Ishikawa (cell line): ENCODE measurements at regions not wholly inside any gene's neighbourhood (a gene's known extent, or its start where the extent isn't known, plus 50 kb on each side); places are given as distances from the start of the nearest gene placed in this dataset.

ENCODE experiments used
- CEBPB ChIP-seq: IDR thresholded peaks from 2 replicates; pipeline ENCODE4 v1.6.1; 2012
- CREB1 ChIP-seq: IDR thresholded peaks from 2 replicates; pipeline ENCODE4 v1.6.1; 2012; ENCODE audit warnings: low read depth
- EGR1 ChIP-seq: IDR thresholded peaks from 2 replicates; pipeline ENCODE4 v1.6.1; 2012
- EP300 ChIP-seq: IDR thresholded peaks from 2 replicates; pipeline ENCODE4 v1.6.1; 2012; ENCODE audit warnings: borderline replicate concordance
- FOXM1 ChIP-seq: IDR thresholded peaks from 2 replicates; pipeline ENCODE4 v1.6.1; 2012; ENCODE audit warnings: low read depth, borderline replicate concordance
- NFIC ChIP-seq: IDR thresholded peaks from 2 replicates; pipeline ENCODE4 v1.6.1; 2012
- RAD21 ChIP-seq: IDR thresholded peaks from 2 replicates; pipeline ENCODE4 v1.6.1; 2012; ENCODE audit warnings: low read depth
- TAF1 ChIP-seq: IDR thresholded peaks from 2 replicates; pipeline ENCODE4 v1.6.1; 2012; ENCODE audit warnings: low read depth, mild to moderate bottlenecking
- TCF12 ChIP-seq: IDR thresholded peaks from 2 replicates; pipeline ENCODE4 v1.6.1; 2012; ENCODE audit warnings: low read depth
- TEAD4 ChIP-seq: IDR thresholded peaks from 2 replicates; pipeline ENCODE4 v1.6.1; 2012
- YY1 ChIP-seq: IDR thresholded peaks from 2 replicates; pipeline ENCODE4 v1.6.1; 2012; ENCODE audit warnings: low read depth
- ZBTB7A ChIP-seq: IDR thresholded peaks from 2 replicates; pipeline ENCODE4 v1.6.1; 2012; ENCODE audit warnings: low read depth
- TF ChIP-seq, protein P1 (sequence below): IDR thresholded peaks from 2 replicates; pipeline ENCODE4 v1.6.1; 2012; ENCODE audit warnings: low read depth, mild to moderate bottlenecking
- TF ChIP-seq, protein P2 (sequence below): IDR thresholded peaks from 2 replicates; pipeline ENCODE4 v1.6.1; 2012
- TF ChIP-seq, protein P3 (sequence below): IDR thresholded peaks from 2 replicates; pipeline ENCODE4 v1.6.1; 2012

DNA sequence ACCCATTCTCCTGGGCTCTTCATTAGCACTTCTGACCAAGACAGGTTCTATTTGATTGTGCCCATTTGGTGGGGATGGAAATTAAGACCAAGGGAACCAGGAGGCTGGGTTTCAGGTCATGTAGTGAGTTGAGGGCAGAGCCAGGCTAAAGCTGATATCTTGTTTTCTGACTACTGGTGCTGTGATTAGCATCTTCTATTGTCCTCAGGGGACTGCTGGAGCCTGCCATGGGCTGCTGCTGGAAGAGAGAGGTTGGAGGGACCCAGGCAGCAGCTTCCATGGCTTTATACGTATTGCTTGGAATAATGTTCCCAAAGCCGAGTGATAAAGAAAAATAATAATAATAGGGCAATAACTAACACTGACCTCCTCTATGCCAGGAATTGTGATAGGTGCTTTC, 211.4 kb upstream of the ROPN1 start:
- TF ChIP-seq, protein P1, sequence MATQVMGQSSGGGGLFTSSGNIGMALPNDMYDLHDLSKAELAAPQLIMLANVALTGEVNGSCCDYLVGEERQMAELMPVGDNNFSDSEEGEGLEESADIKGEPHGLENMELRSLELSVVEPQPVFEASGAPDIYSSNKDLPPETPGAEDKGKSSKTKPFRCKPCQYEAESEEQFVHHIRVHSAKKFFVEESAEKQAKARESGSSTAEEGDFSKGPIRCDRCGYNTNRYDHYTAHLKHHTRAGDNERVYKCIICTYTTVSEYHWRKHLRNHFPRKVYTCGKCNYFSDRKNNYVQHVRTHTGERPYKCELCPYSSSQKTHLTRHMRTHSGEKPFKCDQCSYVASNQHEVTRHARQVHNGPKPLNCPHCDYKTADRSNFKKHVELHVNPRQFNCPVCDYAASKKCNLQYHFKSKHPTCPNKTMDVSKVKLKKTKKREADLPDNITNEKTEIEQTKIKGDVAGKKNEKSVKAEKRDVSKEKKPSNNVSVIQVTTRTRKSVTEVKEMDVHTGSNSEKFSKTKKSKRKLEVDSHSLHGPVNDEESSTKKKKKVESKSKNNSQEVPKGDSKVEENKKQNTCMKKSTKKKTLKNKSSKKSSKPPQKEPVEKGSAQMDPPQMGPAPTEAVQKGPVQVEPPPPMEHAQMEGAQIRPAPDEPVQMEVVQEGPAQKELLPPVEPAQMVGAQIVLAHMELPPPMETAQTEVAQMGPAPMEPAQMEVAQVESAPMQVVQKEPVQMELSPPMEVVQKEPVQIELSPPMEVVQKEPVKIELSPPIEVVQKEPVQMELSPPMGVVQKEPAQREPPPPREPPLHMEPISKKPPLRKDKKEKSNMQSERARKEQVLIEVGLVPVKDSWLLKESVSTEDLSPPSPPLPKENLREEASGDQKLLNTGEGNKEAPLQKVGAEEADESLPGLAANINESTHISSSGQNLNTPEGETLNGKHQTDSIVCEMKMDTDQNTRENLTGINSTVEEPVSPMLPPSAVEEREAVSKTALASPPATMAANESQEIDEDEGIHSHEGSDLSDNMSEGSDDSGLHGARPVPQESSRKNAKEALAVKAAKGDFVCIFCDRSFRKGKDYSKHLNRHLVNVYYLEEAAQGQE: no peak
- TF ChIP-seq TAF1: no peak

DNA sequence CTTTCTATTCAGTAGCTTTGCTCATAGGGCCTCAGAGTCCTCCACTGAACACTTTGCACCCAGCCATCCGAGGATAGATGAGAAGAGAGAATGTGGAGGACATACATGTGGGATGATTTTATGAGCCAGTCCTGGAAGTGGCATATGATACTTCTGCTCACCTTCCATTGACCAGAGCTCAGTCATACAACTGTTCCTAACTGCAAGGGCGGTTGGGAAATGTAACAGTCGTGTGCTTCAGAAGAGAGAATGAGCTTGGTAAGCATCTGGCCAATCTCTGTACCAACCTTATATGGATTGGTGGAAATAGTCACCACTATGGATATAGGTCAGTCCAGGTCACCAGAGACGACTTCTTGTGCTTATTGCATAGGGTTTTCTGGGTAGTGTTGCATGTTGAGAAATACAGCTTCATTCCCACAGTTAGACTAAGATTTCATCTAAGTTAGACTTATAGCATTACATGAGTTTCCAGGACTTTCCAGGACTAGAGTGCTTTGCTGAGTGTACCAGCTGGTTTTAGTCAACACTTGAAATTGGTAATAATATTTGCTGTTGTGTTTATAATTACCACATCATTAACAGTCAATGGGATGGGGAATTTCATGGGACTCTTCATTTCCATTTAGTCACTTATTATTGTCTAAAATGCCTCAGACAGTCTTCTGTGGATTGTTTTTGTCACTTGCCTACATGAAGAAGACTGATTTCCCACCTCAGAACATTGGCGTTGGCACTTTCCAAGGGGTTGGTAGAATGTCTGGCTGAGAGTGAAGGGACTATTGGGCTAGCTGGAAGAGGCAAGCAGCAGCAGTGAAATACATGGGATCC, 214.5 kb upstream of the ROPN1 start:
- TF ChIP-seq TEAD4 (no peak), EGR1 (no peak), TAF1 (no peak), TCF12 (no peak), CEBPB (no peak), ZBTB7A (no peak), CREB1 (no peak), RAD21 (no peak), FOXM1 (no peak), EP300 (no peak)
- TF ChIP-seq, protein P2, sequence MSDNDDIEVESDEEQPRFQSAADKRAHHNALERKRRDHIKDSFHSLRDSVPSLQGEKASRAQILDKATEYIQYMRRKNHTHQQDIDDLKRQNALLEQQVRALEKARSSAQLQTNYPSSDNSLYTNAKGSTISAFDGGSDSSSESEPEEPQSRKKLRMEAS: no peak
- TF ChIP-seq, protein P3, sequence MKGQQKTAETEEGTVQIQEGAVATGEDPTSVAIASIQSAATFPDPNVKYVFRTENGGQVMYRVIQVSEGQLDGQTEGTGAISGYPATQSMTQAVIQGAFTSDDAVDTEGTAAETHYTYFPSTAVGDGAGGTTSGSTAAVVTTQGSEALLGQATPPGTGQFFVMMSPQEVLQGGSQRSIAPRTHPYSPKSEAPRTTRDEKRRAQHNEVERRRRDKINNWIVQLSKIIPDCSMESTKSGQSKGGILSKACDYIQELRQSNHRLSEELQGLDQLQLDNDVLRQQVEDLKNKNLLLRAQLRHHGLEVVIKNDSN: no peak
- TF ChIP-seq, protein P1: no peak

DNA sequence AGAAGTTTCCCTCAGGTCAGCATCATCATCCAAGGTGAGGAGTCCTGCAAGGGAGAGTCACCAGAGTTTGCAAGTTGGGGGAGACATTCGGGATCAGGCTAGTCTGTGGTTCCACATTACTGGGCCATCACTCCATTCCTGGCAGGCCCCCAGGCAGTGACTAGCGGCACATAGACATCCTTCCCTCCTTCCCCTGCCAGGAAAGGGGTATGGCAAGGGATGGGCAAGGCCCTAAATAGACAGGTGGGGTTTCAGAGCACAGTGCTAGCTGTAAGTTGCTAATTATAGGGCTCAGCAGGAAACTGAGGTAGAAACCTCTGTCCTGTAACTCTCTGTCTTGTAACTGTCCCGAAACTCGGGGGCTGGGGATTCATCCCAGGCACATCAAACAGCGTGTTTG, 215.2 kb upstream of the ROPN1 start:
- TF ChIP-seq CREB1: no peak
- TF ChIP-seq, protein P1: no peak
- TF ChIP-seq TAF1: no peak
- TF ChIP-seq EGR1: no peak
- no peak for TF ChIP-seq ZBTB7A
- no peak for TF ChIP-seq RAD21
- TF ChIP-seq, protein P3: no peak
- no peak for TF ChIP-seq FOXM1
- TF ChIP-seq CEBPB: no peak
- TF ChIP-seq TCF12: no peak
- TF ChIP-seq YY1: no peak
- no peak for TF ChIP-seq EP300
- TF ChIP-seq, protein P2: no peak
- TF ChIP-seq TEAD4: no peak
- no peak for TF ChIP-seq NFIC

DNA sequence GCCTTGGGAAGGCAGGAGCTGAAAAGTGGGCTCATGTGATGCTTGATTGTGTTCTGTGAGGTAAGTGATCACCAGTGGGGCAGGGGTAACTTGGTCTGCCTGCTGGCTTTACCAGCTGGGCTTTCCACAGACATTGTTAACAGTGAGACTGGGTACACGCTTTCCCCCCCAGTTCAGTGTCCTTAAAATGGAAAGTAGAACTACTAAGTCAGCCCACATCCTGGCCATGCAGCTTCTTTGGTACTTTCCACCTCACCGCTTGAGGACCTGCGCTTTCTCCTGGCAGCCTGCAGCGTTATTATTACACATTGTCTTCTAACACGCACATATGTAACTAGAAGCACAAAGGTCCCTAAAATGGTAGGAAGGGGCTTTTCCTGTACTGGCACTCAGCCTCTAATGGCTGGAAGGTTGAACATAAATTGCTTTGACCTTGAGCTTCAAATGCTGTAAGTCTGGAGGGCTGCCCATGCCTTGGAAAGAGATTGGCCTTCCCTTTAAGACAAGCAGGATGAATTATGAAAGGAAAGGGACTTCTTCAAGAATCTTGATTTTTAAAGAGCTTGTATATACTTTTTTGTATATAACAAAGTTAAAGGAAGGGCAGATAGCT, 216.1 kb upstream of the ROPN1 start:
- no peak for TF ChIP-seq RAD21
- no peak for TF ChIP-seq YY1
- TF ChIP-seq TCF12: no peak
- no peak for TF ChIP-seq ZBTB7A
- no peak for TF ChIP-seq FOXM1
- no peak for TF ChIP-seq CEBPB
- no peak for TF ChIP-seq EP300
- TF ChIP-seq EGR1: no peak
- TF ChIP-seq, protein P2: no peak
- TF ChIP-seq TEAD4: no peak
- TF ChIP-seq, protein P1: no peak
- TF ChIP-seq, protein P3: no peak
- TF ChIP-seq TAF1: no peak
- no peak for TF ChIP-seq NFIC
- no peak for TF ChIP-seq CREB1
